ENCODE measurements at regions not wholly inside any gene's neighbourhood (a gene's known extent, or its start where the extent isn't known, plus 50 kb on each side); places are given as distances from the start of the nearest gene placed in this dataset.

GRCh38 chr2:128441341-128442052 is 122.8 kb upstream of the HS6ST1 start:
- Mint-ChIP-seq H3K27me3 (peaks cover 22% of the 10 kb centered on the region), H3K27ac (peak overlapping the region; percentile 84), H3K9me3 (ENCODE audit: low read depth) (no peaks in the 10 kb centered on the region), H3K4me1 (ENCODE audit: low read depth) (peaks cover 15% of the 10 kb centered on the region), H3K4me3 (ENCODE audit: low read depth) (no peak overlapping the region), H3K36me3 (ENCODE audit: insufficient read depth) (no peaks in the 10 kb centered on the region)
- DNase-seq (ENCODE audit: low spot score, unreplicated experiment), result peak; percentile 8
- TF ChIP-seq CTCF (IDR thresholded peaks at IDR 0.05; ENCODE audit: unreplicated experiment), result no peak

GRCh38 chr2:128442053-128442751 is 123.5 kb upstream of the HS6ST1 start:
- no peaks in the 10 kb centered on the region for H3K36me3 Mint-ChIP-seq (ENCODE audit: insufficient read depth)
- H3K27me3 Mint-ChIP-seq, result peaks cover 22% of the 10 kb centered on the region
- TF ChIP-seq CTCF (IDR thresholded peaks at IDR 0.05; ENCODE audit: unreplicated experiment), result no peak
- H3K4me3 Mint-ChIP-seq (ENCODE audit: low read depth), result no peak overlapping the region
- peak overlapping the region; percentile 84 for H3K27ac Mint-ChIP-seq
- no peaks in the 10 kb centered on the region for H3K9me3 Mint-ChIP-seq (ENCODE audit: low read depth)
- peak; percentile 4 for DNase-seq (ENCODE audit: low spot score, unreplicated experiment)
- H3K4me1 Mint-ChIP-seq (ENCODE audit: low read depth), result peaks cover 17% of the 10 kb centered on the region

- peak; percentile 9 for DNase-seq (ENCODE audit: low spot score, unreplicated experiment)
- H3K9me3 Mint-ChIP-seq (ENCODE audit: low read depth), result no peaks in the 10 kb centered on the region
These were observed 124.2 kb upstream of the HS6ST1 start for GRCh38 chr2:128442891-128443302.

GRCh38 chr2:128444121-128444771 is 125.6 kb upstream of the HS6ST1 start:
- DNase-seq (ENCODE audit: low spot score, unreplicated experiment), result peak; percentile 6
- Mint-ChIP-seq H3K27ac (no peak overlapping the region), H3K36me3 (ENCODE audit: insufficient read depth) (no peaks in the 10 kb centered on the region)

More at GRCh38 chr2:128442891-128443302, 124.2 kb upstream of the HS6ST1 start:
- TF ChIP-seq CTCF (IDR thresholded peaks at IDR 0.05; ENCODE audit: unreplicated experiment), result no peak
- Mint-ChIP-seq H3K36me3 (ENCODE audit: insufficient read depth) (no peaks in the 10 kb centered on the region), H3K4me1 (ENCODE audit: low read depth) (peaks cover 17% of the 10 kb centered on the region), H3K27me3 (peaks cover 22% of the 10 kb centered on the region), H3K27ac (peak overlapping the region; percentile 57), H3K4me3 (ENCODE audit: low read depth) (no peak overlapping the region)

More at GRCh38 chr2:128444121-128444771, 125.6 kb upstream of the HS6ST1 start:
- no peak for TF ChIP-seq CTCF (IDR thresholded peaks at IDR 0.05; ENCODE audit: unreplicated experiment)
- no peak overlapping the region for H3K4me3 Mint-ChIP-seq (ENCODE audit: low read depth)
- no peaks in the 10 kb centered on the region for H3K9me3 Mint-ChIP-seq (ENCODE audit: low read depth)
- peaks cover 19% of the 10 kb centered on the region for H3K27me3 Mint-ChIP-seq
- peaks cover 17% of the 10 kb centered on the region for H3K4me1 Mint-ChIP-seq (ENCODE audit: low read depth)
